ENCODE measurements at regions not wholly inside any gene's neighbourhood (a gene's known extent, or its start where the extent isn't known, plus 50 kb on each side); places are given as distances from the start of the nearest gene placed in this dataset.
A peak's percentile ranks its signal among the peaks of the same experiment; 100 is the strongest.

- H4K5ac ChIP-seq (ENCODE audit: low read depth, low read length) = no peak overlapping the region
- ATAC-seq (ENCODE audit: low read depth) = peak; percentile 35; the same call in 1 of the 2 replicates
- no peak overlapping the region for H2BK120ac ChIP-seq (ENCODE audit: low read depth, low read length)
- no peak overlapping the region for H3K56ac ChIP-seq (ENCODE audit: extremely low read depth, insufficient read depth, low read length)
- ChIA-PET POLR2A (ENCODE audit: unreplicated experiment) (no interaction called here), CTCF (interaction anchor here (0.6 to 1.1 kb wide), 3 partner anchors 56 to 599 kb away, joined by 3 read pairs; no protein-coding TSS in a partner anchor)
- H4K91ac ChIP-seq (ENCODE audit: insufficient read depth, low read depth, low read length) = no peak overlapping the region
- no peak overlapping the region for H3K27ac ChIP-seq (ENCODE audit: insufficient read depth, low read length)
- no peak overlapping the region for H2AFZ ChIP-seq (replicated peaks; ENCODE audit: low read length, poor library complexity)
- H3K4me1 ChIP-seq (ENCODE audit: control insufficient read depth, insufficient read depth, low read length) = no peaks in the 10 kb centered on the region
- H2BK15ac ChIP-seq (ENCODE audit: low read depth, low read length) = no peak overlapping the region
- no peak overlapping the region for H2AK9ac ChIP-seq (replicated peaks; ENCODE audit: low read depth, low read length, poor library complexity)
- no peaks in the 10 kb centered on the region for H4K20me1 ChIP-seq (ENCODE audit: insufficient read depth, low read length)
- H2AK5ac ChIP-seq (ENCODE audit: low read depth, low read length) = no peak overlapping the region
- H3K36me3 ChIP-seq (ENCODE audit: control insufficient read depth, insufficient read depth, low read length) = no peaks in the 10 kb centered on the region
- intact Hi-C loops (cut with micrococcal nuclease) (loop anchor here (5.0 kb wide), 1 partner anchor 183 kb away; no protein-coding TSS in a partner anchor), in situ Hi-C loops (cut with MboI; ENCODE audit: low sequenced_read_pairs) (loop anchor here (25.0 kb wide), 1 partner anchor 927 kb away; no protein-coding TSS in a partner anchor), dilution Hi-C loops (cut with HindIII; ENCODE audit: low sequenced_read_pairs, unreplicated experiment) (no loop called here)
- no peak overlapping the region for H3K4ac ChIP-seq (ENCODE audit: low read depth, low read length)
- no peak overlapping the region for H2BK5ac ChIP-seq (ENCODE audit: low read depth, low read length, poor library complexity, severe bottlenecking)
- no peak overlapping the region for H3K4me2 ChIP-seq (ENCODE audit: low read depth, low read length)
- H3K18ac ChIP-seq (ENCODE audit: low read depth, low read length) = no peak overlapping the region
- no peak overlapping the region for H3K4me3 ChIP-seq (ENCODE audit: insufficient read depth, low read depth, low read length)
- DNase-seq = no peak
- no peaks in the 10 kb centered on the region; the same call in 1 of the 2 replicates for H3K27me3 ChIP-seq (ENCODE audit: control insufficient read depth, insufficient read depth, low read length)
- TF ChIP-seq CHD1 (IDR thresholded peaks at IDR 0.05; ENCODE audit: low read depth, low read length) = no peak
- TF ChIP-seq USF2 (IDR thresholded peaks at IDR 0.05; ENCODE audit: low read depth, low read length) = no peak
- no peak for TF ChIP-seq MXI1 (IDR thresholded peaks at IDR 0.05; ENCODE audit: borderline replicate concordance, low read depth, low read length)
- TF ChIP-seq FOS (IDR thresholded peaks at IDR 0.05; ENCODE audit: low read depth, low read length) = no peak
- TF ChIP-seq RCOR1 (IDR thresholded peaks at IDR 0.05; ENCODE audit: insufficient replicate concordance, low read length) = no peak
- no peak for TF ChIP-seq RAD21 (IDR thresholded peaks at IDR 0.05; ENCODE audit: low read length)
- no peak for TF ChIP-seq CTCF (conservative IDR thresholded peaks at IDR 0.05; ENCODE audit: low read depth, low read length)
- TF ChIP-seq MAFK (IDR thresholded peaks at IDR 0.05; ENCODE audit: low read depth, low read length) = no peak
- no peak for TF ChIP-seq POLR2A (IDR thresholded peaks at IDR 0.05; ENCODE audit: low read depth, low read length)
- no peak overlapping the region for H3K14ac ChIP-seq (replicated peaks; ENCODE audit: low read depth, low read length)
- H3K79me1 ChIP-seq (ENCODE audit: low read depth in 1 of 2, low read length in 2 of 2) = no peaks in the 10 kb centered on the region
- no peaks in the 10 kb centered on the region for H3K9me3 ChIP-seq (ENCODE audit: control insufficient read depth, insufficient read depth, low read length)
- BruUV-seq (replicated peaks) = no TSS peak
- H4K8ac ChIP-seq (ENCODE audit: low read depth in 2 of 2, low read length in 2 of 2) = no peak overlapping the region
- H2BK20ac ChIP-seq (ENCODE audit: low read depth, low read length) = no peak overlapping the region
- no peaks in the 10 kb centered on the region for H3K9me1 ChIP-seq (ENCODE audit: insufficient read depth, low read length)
- H3K9ac ChIP-seq (ENCODE audit: low read depth, low read length) = no peak overlapping the region
- no CpG with 5 or more reads among the region's 7 CpGs for WGBS, 2 experiments (ENCODE audit: extremely low coverage in 2 of 2, insufficient read length in 1 of 2)
- H3K23ac ChIP-seq (ENCODE audit: low read depth, low read length) = no peak overlapping the region
Measured at GRCh38 chr7:136685501-136686173, 182.8 kb upstream of the CHRM2 start.
